ENCODE measurements at regions not wholly inside any gene's neighbourhood (a gene's known extent, or its start where the extent isn't known, plus 50 kb on each side); places are given as distances from the start of the nearest gene placed in this dataset.

- no peak for DNase-seq (ENCODE audit: low read depth)
These were observed 315.8 kb downstream of the SH3GL2 start for GRCh38 chr9:17894501-17895160.

- no peak for DNase-seq (ENCODE audit: low read depth)
These were observed 321.7 kb downstream of the SH3GL2 start for GRCh38 chr9:17900606-17901005.

GRCh38 chr9:17905366-17905765 is 326.5 kb downstream of the SH3GL2 start:
- no peak for DNase-seq (ENCODE audit: low read depth)

- DNase-seq (ENCODE audit: low read depth), result no peak
These were observed 326.9 kb downstream of the SH3GL2 start for GRCh38 chr9:17905781-17906175.

- DNase-seq (ENCODE audit: low read depth), result no peak
These were observed 327.4 kb downstream of the SH3GL2 start for GRCh38 chr9:17906176-17906840.

GRCh38 chr9:17906841-17907778 is 328.2 kb downstream of the SH3GL2 start:
- no peak for DNase-seq (ENCODE audit: low read depth)

- no peak for DNase-seq (ENCODE audit: low read depth)
These were observed 329.1 kb downstream of the SH3GL2 start for GRCh38 chr9:17907779-17908508.

GRCh38 chr9:17926246-17926645 is 347.4 kb downstream of the SH3GL2 start:
- DNase-seq (ENCODE audit: low read depth), result no peak

- no peak for DNase-seq (ENCODE audit: low read depth)
These were observed 348.8 kb downstream of the SH3GL2 start for GRCh38 chr9:17927616-17928015.

GRCh38 chr9:17928228-17928627 is 349.4 kb downstream of the SH3GL2 start:
- DNase-seq (ENCODE audit: low read depth), result no peak

- no peak for DNase-seq (ENCODE audit: low read depth)
These were observed 349.9 kb downstream of the SH3GL2 start for GRCh38 chr9:17928768-17929167.

- DNase-seq (ENCODE audit: low read depth), result no peak
These were observed 350.6 kb downstream of the SH3GL2 start for GRCh38 chr9:17929506-17929905.

- DNase-seq (ENCODE audit: low read depth), result no peak
These were observed 351.2 kb downstream of the SH3GL2 start for GRCh38 chr9:17930071-17930470.

- DNase-seq (ENCODE audit: low read depth), result no peak
These were observed 357.5 kb downstream of the SH3GL2 start for GRCh38 chr9:17936365-17936764.

- no peak for DNase-seq (ENCODE audit: low read depth)
These were observed 359.3 kb downstream of the SH3GL2 start for GRCh38 chr9:17938035-17938655.

GRCh38 chr9:17942498-17942897 is 363.6 kb downstream of the SH3GL2 start:
- no peak for DNase-seq (ENCODE audit: low read depth)

- DNase-seq (ENCODE audit: low read depth), result no peak
These were observed 376.5 kb downstream of the SH3GL2 start for GRCh38 chr9:17955409-17955808.

GRCh38 chr9:17958363-17958762 is 379.5 kb downstream of the SH3GL2 start:
- DNase-seq (ENCODE audit: low read depth), result no peak

GRCh38 chr9:17962747-17963146 is 383.9 kb downstream of the SH3GL2 start:
- DNase-seq (ENCODE audit: low read depth), result no peak

- DNase-seq (ENCODE audit: low read depth), result no peak
These were observed 384.6 kb downstream of the SH3GL2 start for GRCh38 chr9:17963498-17963897.

GRCh38 chr9:17967731-17968130 is 388.9 kb downstream of the SH3GL2 start:
- DNase-seq (ENCODE audit: low read depth), result no peak

GRCh38 chr9:17969232-17969631 is 390.4 kb downstream of the SH3GL2 start:
- no peak for DNase-seq (ENCODE audit: low read depth)
